ENCODE measurements at regions not wholly inside any gene's neighbourhood (a gene's known extent, or its start where the extent isn't known, plus 50 kb on each side); places are given as distances from the start of the nearest gene placed in this dataset.

DNA sequence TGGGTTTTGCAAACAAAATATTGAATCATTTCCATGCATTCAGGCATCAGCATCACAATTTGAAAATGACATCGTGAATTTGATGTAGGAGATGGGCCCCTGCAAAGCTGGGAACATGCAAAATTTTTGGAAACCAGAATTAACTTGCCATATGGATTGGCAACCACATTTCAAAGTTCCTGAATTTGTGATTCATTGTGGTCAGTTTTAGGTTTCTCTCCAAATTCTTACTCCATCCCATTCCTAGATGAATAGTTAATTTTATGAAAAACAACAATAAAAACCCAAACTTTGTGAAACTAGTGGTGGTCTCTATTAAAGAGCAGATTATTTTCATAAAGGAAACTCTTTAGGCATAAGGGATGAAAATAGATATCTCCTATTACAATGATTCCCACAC lies 107.8 kb upstream of the SLIT3 start (continued):
- no peak for TF ChIP-seq EZH2phosphoT487 (IDR thresholded peaks at IDR 0.05; ENCODE audit: borderline replicate concordance)

DNA sequence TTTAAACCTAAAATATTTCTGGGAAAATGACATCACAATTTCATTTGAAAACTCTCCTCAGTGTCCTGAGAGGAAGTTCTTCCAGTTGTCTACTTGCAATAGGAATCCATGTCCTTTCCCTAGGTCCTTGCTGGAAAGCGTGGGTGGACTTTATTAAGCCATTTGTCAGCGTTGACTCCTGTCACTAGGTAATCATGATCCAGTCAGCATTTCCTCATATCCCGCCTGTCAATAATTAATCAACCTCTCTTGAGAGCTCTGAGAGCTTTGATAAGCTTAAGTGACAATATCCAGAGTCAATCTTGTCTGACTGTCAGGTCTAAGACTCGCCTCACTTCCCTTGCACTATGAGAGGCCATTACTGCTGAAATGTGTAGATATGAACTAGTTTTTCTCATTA lies 107.2 kb upstream of the SLIT3 start:
- Histone ChIP-seq H3K9ac (ENCODE audit: low read length) (no peak overlapping the region), H3K9me2 (ENCODE audit: insufficient read depth) (no peaks in the 10 kb centered on the region), H2AFZ (ENCODE audit: low read depth, low read length, poor library complexity, severe bottlenecking) (no peak overlapping the region), H3K4me1 (ENCODE audit: control insufficient read depth in 1 of 2, insufficient read depth in 2 of 2, low read length in 2 of 2) (no peaks in the 10 kb centered on the region), H3K36me3 (ENCODE audit: control insufficient read depth in 1 of 2, insufficient read depth in 2 of 2, low read length in 2 of 2) (no peaks in the 10 kb centered on the region), H3K27me3 (ENCODE audit: insufficient read depth, low read length) (peaks cover 11% of the 10 kb centered on the region; the same call in 1 of the 2 replicates), H3K27ac (ENCODE audit: low read depth, low read length) (no peak overlapping the region), H4K20me1 (ENCODE audit: insufficient read depth) (no peaks in the 10 kb centered on the region), H3K4me2 (ENCODE audit: low read length) (no peak overlapping the region), H3K9me3 (ENCODE audit: control insufficient read depth in 1 of 2, insufficient read depth in 1 of 2, low read depth in 1 of 2, low read length in 2 of 2) (no peaks in the 10 kb centered on the region), H3K79me2 (ENCODE audit: insufficient read depth, low read length) (no peaks in the 10 kb centered on the region), H3K4me3 (replicated peaks in 1 of 2; ENCODE audit: low read depth in 1 of 2, low read length in 2 of 2) (no peak overlapping the region)
- intact Hi-C loops (cut with micrococcal nuclease), result no loop called here
- ChIA-PET RAD21 (ENCODE audit: low non-redundant PET in 1 of 2, low total read pairs in 2 of 2, uncharacterized antibody in 2 of 2, unreplicated experiment in 2 of 2) (no interaction called here), POLR2A (no interaction called here), CTCF (no interaction called here)
- no peak for TF ChIP-seq ELF1 (IDR thresholded peaks at IDR 0.05; ENCODE audit: borderline replicate concordance, low read depth)
- TF ChIP-seq, protein P1, sequence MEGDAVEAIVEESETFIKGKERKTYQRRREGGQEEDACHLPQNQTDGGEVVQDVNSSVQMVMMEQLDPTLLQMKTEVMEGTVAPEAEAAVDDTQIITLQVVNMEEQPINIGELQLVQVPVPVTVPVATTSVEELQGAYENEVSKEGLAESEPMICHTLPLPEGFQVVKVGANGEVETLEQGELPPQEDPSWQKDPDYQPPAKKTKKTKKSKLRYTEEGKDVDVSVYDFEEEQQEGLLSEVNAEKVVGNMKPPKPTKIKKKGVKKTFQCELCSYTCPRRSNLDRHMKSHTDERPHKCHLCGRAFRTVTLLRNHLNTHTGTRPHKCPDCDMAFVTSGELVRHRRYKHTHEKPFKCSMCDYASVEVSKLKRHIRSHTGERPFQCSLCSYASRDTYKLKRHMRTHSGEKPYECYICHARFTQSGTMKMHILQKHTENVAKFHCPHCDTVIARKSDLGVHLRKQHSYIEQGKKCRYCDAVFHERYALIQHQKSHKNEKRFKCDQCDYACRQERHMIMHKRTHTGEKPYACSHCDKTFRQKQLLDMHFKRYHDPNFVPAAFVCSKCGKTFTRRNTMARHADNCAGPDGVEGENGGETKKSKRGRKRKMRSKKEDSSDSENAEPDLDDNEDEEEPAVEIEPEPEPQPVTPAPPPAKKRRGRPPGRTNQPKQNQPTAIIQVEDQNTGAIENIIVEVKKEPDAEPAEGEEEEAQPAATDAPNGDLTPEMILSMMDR (IDR thresholded peaks at IDR 0.05 in 2 of 3, conservative IDR thresholded peaks at IDR 0.05 in 1 of 3; ENCODE audit: borderline replicate concordance in 1 of 3, insufficient read depth in 1 of 3, low read depth in 2 of 3, low read length in 2 of 3), result no peak
- no peak for TF ChIP-seq CEBPB (IDR thresholded peaks at IDR 0.05; ENCODE audit: low read depth)
- no peak for TF ChIP-seq FOSL1 (IDR thresholded peaks at IDR 0.05; ENCODE audit: low read depth)
- ATAC-seq (no peak), DNase-seq (ENCODE audit: low read depth, low spot score) (no peak)
- BruUV-seq (replicated peaks), result no TSS peak

DNA sequence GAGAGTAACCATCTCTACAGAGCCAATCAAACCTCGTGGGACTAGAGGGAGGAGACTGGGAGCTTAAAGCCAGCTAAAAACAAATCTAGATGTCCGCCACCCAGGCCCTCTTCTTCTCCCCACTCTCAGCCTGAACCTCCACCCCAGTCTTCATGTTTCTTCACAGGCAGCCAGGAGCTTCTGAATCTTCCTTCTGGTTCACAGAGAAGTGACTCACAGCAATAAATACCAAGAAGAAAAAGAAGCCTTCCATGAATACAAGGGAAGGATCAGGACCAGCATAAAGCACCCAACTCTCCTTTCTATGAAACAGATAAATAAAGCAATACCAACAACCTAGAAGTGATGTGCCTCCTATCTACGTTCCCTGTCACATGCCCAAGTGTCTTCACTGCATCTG lies 103.3 kb upstream of the SLIT3 start:
- Histone ChIP-seq H3K27me3 (ENCODE audit: insufficient read depth, low read length) (0 out of 2 replicates have a peak, but pooled peaks cover 12% of the 10 kb centered on the region), H3K9me2 (ENCODE audit: insufficient read depth) (no peaks in the 10 kb centered on the region), H3K79me2 (ENCODE audit: insufficient read depth, low read length) (no peaks in the 10 kb centered on the region), H3K4me1 (ENCODE audit: control insufficient read depth in 1 of 2, insufficient read depth in 2 of 2, low read length in 2 of 2) (no peaks in the 10 kb centered on the region), H3K9me3 (ENCODE audit: control insufficient read depth in 1 of 2, insufficient read depth in 1 of 2, low read depth in 1 of 2, low read length in 2 of 2) (no peaks in the 10 kb centered on the region), H3K4me3 (replicated peaks in 1 of 2; ENCODE audit: low read depth in 1 of 2, low read length in 2 of 2) (no peak overlapping the region), H4K20me1 (ENCODE audit: insufficient read depth) (no peaks in the 10 kb centered on the region), H3K4me2 (ENCODE audit: low read length) (no peak overlapping the region), H3K36me3 (ENCODE audit: control insufficient read depth in 1 of 2, insufficient read depth in 2 of 2, low read length in 2 of 2) (no peaks in the 10 kb centered on the region), H3K9ac (ENCODE audit: low read length) (no peak overlapping the region), H2AFZ (ENCODE audit: low read depth, low read length, poor library complexity, severe bottlenecking) (no peak overlapping the region), H3K27ac (ENCODE audit: low read depth, low read length) (no peak overlapping the region)
- CTCF ChIA-PET, result no interaction called here
- intact Hi-C loops (cut with micrococcal nuclease), result no loop called here
- RAD21 ChIA-PET (ENCODE audit: low non-redundant PET in 1 of 2, low total read pairs in 2 of 2, uncharacterized antibody in 2 of 2, unreplicated experiment in 2 of 2), result no interaction called here
- no peak for TF ChIP-seq SIN3A (IDR thresholded peaks at IDR 0.05; ENCODE audit: low read depth)
- TF ChIP-seq ZFX (IDR thresholded peaks at IDR 0.05), result no peak
- TF ChIP-seq, protein P2, sequence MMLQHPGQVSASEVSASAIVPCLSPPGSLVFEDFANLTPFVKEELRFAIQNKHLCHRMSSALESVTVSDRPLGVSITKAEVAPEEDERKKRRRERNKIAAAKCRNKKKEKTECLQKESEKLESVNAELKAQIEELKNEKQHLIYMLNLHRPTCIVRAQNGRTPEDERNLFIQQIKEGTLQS (IDR thresholded peaks at IDR 0.05), result no peak
- no peak for TF ChIP-seq TCF7L2 (IDR thresholded peaks at IDR 0.05; ENCODE audit: borderline replicate concordance, extremely low read depth, insufficient read depth, insufficient read length)
- no peak for TF ChIP-seq ZNF274 (IDR thresholded peaks at IDR 0.05; ENCODE audit: low read depth, low read length)
- TF ChIP-seq EZH2 (IDR thresholded peaks at IDR 0.05), result no peak
- no peak for TF ChIP-seq POLR2A (IDR thresholded peaks at IDR 0.05; ENCODE audit: borderline replicate concordance, extremely low read depth, insufficient read depth, insufficient read length)
- TF ChIP-seq EZH2phosphoT487 (IDR thresholded peaks at IDR 0.05; ENCODE audit: borderline replicate concordance), result no peak
- no peak for TF ChIP-seq CEBPB (IDR thresholded peaks at IDR 0.05; ENCODE audit: low read depth)
- no peak for TF ChIP-seq YY1 (IDR thresholded peaks at IDR 0.05; ENCODE audit: extremely low read depth, insufficient replicate concordance, low read depth, low read length)
- no peak for DNase-seq (ENCODE audit: low read depth, low spot score)
- POLR2A ChIA-PET, result no interaction called here
- BruUV-seq (replicated peaks), result no TSS peak
- no peak for ATAC-seq

All from HCT116 (cell line).